OCI-LY1 (cell line): ENCODE measurements at regions not wholly inside any gene's neighbourhood (a gene's known extent, or its start where the extent isn't known, plus 50 kb on each side); places are given as distances from the start of the nearest gene placed in this dataset.

Experiments used
- H2AFZ ChIP-seq: fragments of 200-600 bp; sonication (generic), shearing (Covaris generic); 2 replicates; pipeline ENCODE4 v1.6.0; 2014; ENCODE audit warnings: antibody characterized with exemption, mild to moderate bottlenecking, low read length
- H3F3A ChIP-seq: fragments of 200-600 bp; sonication (generic), shearing (Covaris generic); 2 replicates; pipeline ENCODE4 v1.6.0; 2014; ENCODE audit warnings: mild to moderate bottlenecking, antibody characterized with exemption, low read length, moderate library complexity; ENCODE audit not compliant: insufficient read depth
- H3K27ac ChIP-seq: fragments of 200-600 bp; sonication (generic); 2 replicates; pipeline ENCODE4 v1.5.1; 2014; ENCODE audit warnings: low read length, mixed run types, mild to moderate bottlenecking, low read depth; ENCODE audit not compliant: poor library complexity, severe bottlenecking
- H3K27me3 ChIP-seq: fragments of 200-600 bp; sonication (generic); 2 replicates; pipeline ENCODE4 v1.6.0; 2014; ENCODE audit warnings: antibody characterized with exemption, mild to moderate bottlenecking, low read length, moderate library complexity; ENCODE audit not compliant: insufficient read depth
- H3K36me3 ChIP-seq: fragments of 200-600 bp; sonication (generic); 2 replicates; pipeline ENCODE4 v1.6.1; 2014; ENCODE audit warnings: mild to moderate bottlenecking, antibody characterized with exemption, low read length, moderate library complexity, mixed read lengths; ENCODE audit not compliant: insufficient read depth
- H3K4me1 ChIP-seq: fragments of 200-600 bp; sonication (generic); 2 replicates; pipeline ENCODE4 v1.5.1; 2014; ENCODE audit warnings: mild to moderate bottlenecking, low read length, moderate library complexity; ENCODE audit not compliant: insufficient read depth, severe bottlenecking
- H3K4me2 ChIP-seq: fragments of 200-600 bp; sonication (generic), shearing (Covaris generic); 2 replicates; pipeline ENCODE4 v1.6.1; 2014; ENCODE audit warnings: low read length
- H3K4me3 ChIP-seq: fragments of 200-600 bp; sonication (generic); 2 replicates; pipeline ENCODE4 v1.5.1; 2014; ENCODE audit warnings: low read length, low read depth, mild to moderate bottlenecking, mixed read lengths; ENCODE audit not compliant: poor library complexity, severe bottlenecking
- H3K79me2 ChIP-seq: fragments of 200-600 bp; shearing (Covaris generic); 2 replicates; pipeline ENCODE4 v1.6.1; 2016; ENCODE audit warnings: mixed run types, low read length, mixed read lengths; ENCODE audit not compliant: insufficient read depth
- H3K9ac ChIP-seq: fragments of 200-600 bp; sonication (generic), shearing (Covaris generic); 2 replicates; pipeline ENCODE4 v1.6.1; 2014; ENCODE audit warnings: mild to moderate bottlenecking, low read length, mixed read lengths
- H3K9me2 ChIP-seq: fragments of 200-600 bp; sonication (generic), shearing (Covaris generic); 2 replicates; pipeline ENCODE4 v1.6.1; 2014; ENCODE audit warnings: low read depth, mild to moderate bottlenecking, low read length, mixed read lengths
- H3K9me3 ChIP-seq: fragments of 200-600 bp; shearing (Covaris generic); 2 replicates; pipeline ENCODE4 v1.6.1; 2014; ENCODE audit warnings: low read length, mixed read lengths
- H4K20me1 ChIP-seq: fragments of 200-600 bp; sonication (generic), shearing (Covaris generic); 2 replicates; pipeline ENCODE4 v1.6.0; 2016; ENCODE audit warnings: mild to moderate bottlenecking, low read length; ENCODE audit not compliant: insufficient read depth
- EZH2 ChIP-seq: fragments of 200-600 bp; sonication (generic), shearing (Covaris generic); IDR thresholded peaks from 2 replicates; pipeline ENCODE4 v1.8.0; 2017; ENCODE audit warnings: borderline replicate concordance, mixed run types, mild to moderate bottlenecking, antibody characterized with exemption, low read length, moderate library complexity, mixed read lengths
- TF ChIP-seq, protein P1 (sequence below): fragments of 200-600 bp; sonication (generic), shearing (Covaris generic); IDR thresholded peaks from 2 replicates; pipeline ENCODE4 v1.5.1; 2017; ENCODE audit warnings: mild to moderate bottlenecking, antibody characterized with exemption, low read length, moderate library complexity, mixed read lengths

GRCh38 chrX:40422021-40422420 lies 158.7 kb upstream of the ATP6AP2 start:
- no peaks in the 10 kb centered on the region for H3K9me3 ChIP-seq
- no peak overlapping the region for H3K9ac ChIP-seq
- no peaks in the 10 kb centered on the region for H4K20me1 ChIP-seq
- no peaks in the 10 kb centered on the region for H3F3A ChIP-seq
- no peak overlapping the region for H3K27ac ChIP-seq
- no peaks in the 10 kb centered on the region for H3K36me3 ChIP-seq
- no peak overlapping the region for H3K4me2 ChIP-seq
- H3K27me3 ChIP-seq: no peaks in the 10 kb centered on the region
- H3K4me1 ChIP-seq: no peaks in the 10 kb centered on the region
- no peaks in the 10 kb centered on the region for H3K9me2 ChIP-seq
- TF ChIP-seq, protein P1, sequence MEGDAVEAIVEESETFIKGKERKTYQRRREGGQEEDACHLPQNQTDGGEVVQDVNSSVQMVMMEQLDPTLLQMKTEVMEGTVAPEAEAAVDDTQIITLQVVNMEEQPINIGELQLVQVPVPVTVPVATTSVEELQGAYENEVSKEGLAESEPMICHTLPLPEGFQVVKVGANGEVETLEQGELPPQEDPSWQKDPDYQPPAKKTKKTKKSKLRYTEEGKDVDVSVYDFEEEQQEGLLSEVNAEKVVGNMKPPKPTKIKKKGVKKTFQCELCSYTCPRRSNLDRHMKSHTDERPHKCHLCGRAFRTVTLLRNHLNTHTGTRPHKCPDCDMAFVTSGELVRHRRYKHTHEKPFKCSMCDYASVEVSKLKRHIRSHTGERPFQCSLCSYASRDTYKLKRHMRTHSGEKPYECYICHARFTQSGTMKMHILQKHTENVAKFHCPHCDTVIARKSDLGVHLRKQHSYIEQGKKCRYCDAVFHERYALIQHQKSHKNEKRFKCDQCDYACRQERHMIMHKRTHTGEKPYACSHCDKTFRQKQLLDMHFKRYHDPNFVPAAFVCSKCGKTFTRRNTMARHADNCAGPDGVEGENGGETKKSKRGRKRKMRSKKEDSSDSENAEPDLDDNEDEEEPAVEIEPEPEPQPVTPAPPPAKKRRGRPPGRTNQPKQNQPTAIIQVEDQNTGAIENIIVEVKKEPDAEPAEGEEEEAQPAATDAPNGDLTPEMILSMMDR: no peak
- no peak for TF ChIP-seq EZH2
- no peaks in the 10 kb centered on the region for H3K79me2 ChIP-seq
- H3K4me3 ChIP-seq: no peak overlapping the region
- H2AFZ ChIP-seq: no peak overlapping the region

DNA sequence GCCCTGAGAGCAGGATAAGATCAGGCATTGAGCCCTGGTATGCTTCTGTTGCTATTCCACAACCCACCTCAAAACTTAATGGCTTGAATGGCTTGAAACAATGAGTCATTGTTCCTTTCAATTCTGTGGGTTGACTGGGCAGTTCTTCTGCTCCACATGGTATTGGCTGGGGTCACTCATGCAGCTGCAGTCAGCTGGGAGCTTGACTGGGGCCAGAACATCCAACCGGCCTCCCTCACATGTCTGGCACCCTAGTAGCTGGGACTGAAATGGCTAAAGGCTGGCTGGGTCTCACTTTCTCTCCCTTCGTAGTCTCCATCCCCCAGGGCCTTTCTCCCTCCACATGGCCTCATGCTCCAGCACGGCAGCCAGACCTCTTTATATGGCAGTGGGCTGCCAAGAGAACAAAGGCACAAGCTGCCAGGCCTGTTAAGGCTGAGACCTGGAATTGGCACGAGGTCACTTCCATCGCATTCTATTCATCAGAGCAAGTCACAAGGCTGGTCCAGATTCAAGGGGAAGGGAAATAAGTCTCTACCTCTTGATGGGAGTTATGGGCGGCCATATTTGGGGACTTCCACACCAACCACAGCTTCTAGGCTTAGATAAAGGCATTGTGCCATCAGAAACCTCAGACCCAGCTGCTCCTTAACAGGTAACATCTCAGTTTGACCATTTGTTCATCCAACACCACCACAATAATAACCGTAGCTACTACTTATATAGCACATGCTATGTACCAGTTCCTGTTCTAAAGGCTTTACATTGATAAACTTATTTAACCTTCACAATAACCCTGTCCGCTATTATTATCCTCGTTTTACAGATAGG lies 159.7 kb upstream of the ATP6AP2 start:
- Histone ChIP-seq H3K27ac (no peak overlapping the region), H3K9ac (no peak overlapping the region), H3K27me3 (no peaks in the 10 kb centered on the region), H3K4me1 (no peaks in the 10 kb centered on the region), H3K36me3 (no peaks in the 10 kb centered on the region), H3K9me2 (no peaks in the 10 kb centered on the region), H3K4me3 (no peak overlapping the region), H3F3A (no peaks in the 10 kb centered on the region), H3K79me2 (no peaks in the 10 kb centered on the region), H4K20me1 (no peaks in the 10 kb centered on the region), H2AFZ (no peak overlapping the region), H3K9me3 (no peaks in the 10 kb centered on the region), H3K4me2 (no peak overlapping the region)
- no peak for TF ChIP-seq EZH2
- TF ChIP-seq, protein P1: no peak

- TF ChIP-seq, protein P1: no peak
- TF ChIP-seq EZH2: no peak
- H3K9ac ChIP-seq: no peak overlapping the region
- no peaks in the 10 kb centered on the region for H3F3A ChIP-seq
- no peaks in the 10 kb centered on the region for H3K27me3 ChIP-seq
- no peak overlapping the region for H3K4me3 ChIP-seq
- H3K4me2 ChIP-seq: no peak overlapping the region
- no peaks in the 10 kb centered on the region for H3K9me2 ChIP-seq
- no peak overlapping the region for H2AFZ ChIP-seq
- no peaks in the 10 kb centered on the region for H4K20me1 ChIP-seq
- H3K4me1 ChIP-seq: no peaks in the 10 kb centered on the region
- no peak overlapping the region for H3K27ac ChIP-seq
- H3K79me2 ChIP-seq: no peaks in the 10 kb centered on the region
- no peaks in the 10 kb centered on the region for H3K9me3 ChIP-seq
- H3K36me3 ChIP-seq: no peaks in the 10 kb centered on the region
Measured at GRCh38 chrX:40418813-40419195, 162.0 kb upstream of the ATP6AP2 start.
